ENCODE measurements at regions not wholly inside any gene's neighbourhood (a gene's known extent, or its start where the extent isn't known, plus 50 kb on each side); places are given as distances from the start of the nearest gene placed in this dataset.
A peak's percentile ranks its signal among the peaks of the same experiment; 100 is the strongest.

GRCh38 chr2:143988082-143988481 lies 531.8 kb downstream of the ZEB2 start:
- no peaks in the 10 kb centered on the region for H3K79me2 ChIP-seq (ENCODE audit: control insufficient read depth, insufficient read depth, low read length)
- POLR2A ChIA-PET: no interaction called here
- no peaks in the 10 kb centered on the region for H3K27me3 ChIP-seq (ENCODE audit: control insufficient read depth in 2 of 2, insufficient read depth in 2 of 2, low read length in 2 of 2)
- H3K4me3 ChIP-seq: no peak overlapping the region
- no peak overlapping the region for H3K9ac ChIP-seq (ENCODE audit: insufficient read depth in 1 of 2, low read depth in 2 of 2, low read length in 2 of 2)
- H3K27ac ChIP-seq (ENCODE audit: extremely low read depth, low read depth, low read length): no peak overlapping the region
- CTCF ChIA-PET (ENCODE audit: low intra/inter-chr PET ratio): no interaction called here
- WGBS (ENCODE audit: insufficient coverage, low coverage, missing lambda C conversion rate): 62% methylated on average over 1 of the region's 1 CpG
- H2AFZ ChIP-seq (ENCODE audit: low read depth, low read length): no peak overlapping the region
- no peak for FAIRE-seq
- TF ChIP-seq CEBPG (CRISPR knock-in tag; IDR thresholded peaks at IDR 0.05): no peak
- TF ChIP-seq CEBPG (tag; conservative IDR thresholded peaks at IDR 0.05 in 1 of 2, IDR thresholded peaks at IDR 0.05 in 1 of 2): no peak
- no peak for TF ChIP-seq SP1 (CRISPR knock-in tag; IDR thresholded peaks at IDR 0.05)
- no peaks in the 10 kb centered on the region for H4K20me1 ChIP-seq (replicated peaks; ENCODE audit: control insufficient read depth, insufficient read depth, low read length)
- in situ Hi-C loops (cut with MboI): no loop called here
- H3K36me3 ChIP-seq (ENCODE audit: control insufficient read depth, insufficient read depth, low read length): no peaks in the 10 kb centered on the region
- intact Hi-C loops (cut with micrococcal nuclease): no loop called here
- no peak overlapping the region for H3K4me2 ChIP-seq (ENCODE audit: insufficient read depth, low read length)
- no peaks in the 10 kb centered on the region for H3K4me1 ChIP-seq (replicated peaks in 1 of 2; ENCODE audit: control insufficient read depth in 2 of 2, insufficient read depth in 2 of 2, low read length in 2 of 2)
- no peaks in the 10 kb centered on the region for H3K9me1 ChIP-seq (ENCODE audit: control insufficient read depth, insufficient read depth, low read length)
- ATAC-seq: no peak
- no peak for DNase-seq (ENCODE audit: extremely low read depth in 1 of 4, low spot score in 3 of 4)
- no TSS peak for BruUV-seq (replicated peaks)
- H3K9me3 ChIP-seq (replicated peaks; ENCODE audit: control insufficient read depth, insufficient read depth, low read depth, low read length): no peaks in the 10 kb centered on the region; the same call in 1 of the 2 replicates

GRCh38 chr2:143981428-143981827 lies 538.5 kb downstream of the ZEB2 start:
- FAIRE-seq (no peak), DNase-seq (ENCODE audit: extremely low read depth in 1 of 4, low spot score in 3 of 4) (no peak), ATAC-seq (no peak)
- H3K4me2 ChIP-seq (ENCODE audit: insufficient read depth, low read length): no peak overlapping the region
- TF ChIP-seq C11orf30 (IDR thresholded peaks at IDR 0.05; ENCODE audit: low read depth) (peak; percentile 42; the same call in 1 of the 2 replicates), ZNF354B (CRISPR knock-in tag; IDR thresholded peaks at IDR 0.05) (no peak), SMARCA5 (IDR thresholded peaks at IDR 0.05) (no peak), ZNF316 (IDR thresholded peaks at IDR 0.05) (peak; percentile 60), SAFB2 (IDR thresholded peaks at IDR 0.05; ENCODE audit: borderline replicate concordance, low read depth, low read length, severe bottlenecking) (no peak), ZBTB1 (CRISPR knock-in tag; IDR thresholded peaks at IDR 0.05; ENCODE audit: borderline replicate concordance, low read depth) (no peak)
- H3K4me3 ChIP-seq: no peak overlapping the region
- no peaks in the 10 kb centered on the region for H3K79me2 ChIP-seq (ENCODE audit: control insufficient read depth, insufficient read depth, low read length)
- H2AFZ ChIP-seq (ENCODE audit: low read depth, low read length): no peak overlapping the region
- no peak overlapping the region for H3K9ac ChIP-seq (ENCODE audit: insufficient read depth in 1 of 2, low read depth in 2 of 2, low read length in 2 of 2)
- H3K9me3 ChIP-seq (replicated peaks; ENCODE audit: control insufficient read depth, insufficient read depth, low read depth, low read length): no peaks in the 10 kb centered on the region; the same call in 1 of the 2 replicates
- H3K27me3 ChIP-seq (ENCODE audit: control insufficient read depth in 2 of 2, insufficient read depth in 2 of 2, low read length in 2 of 2): no peaks in the 10 kb centered on the region
- no peaks in the 10 kb centered on the region for H3K9me1 ChIP-seq (ENCODE audit: control insufficient read depth, insufficient read depth, low read length)
- H3K4me1 ChIP-seq (replicated peaks in 1 of 2; ENCODE audit: control insufficient read depth in 2 of 2, insufficient read depth in 2 of 2, low read length in 2 of 2): no peaks in the 10 kb centered on the region
- 51% methylated on average over 2 of the region's 2 CpGs for WGBS (ENCODE audit: insufficient coverage, low coverage, missing lambda C conversion rate)
- in situ Hi-C loops (cut with MboI): no loop called here
- no peak overlapping the region for H3K27ac ChIP-seq (ENCODE audit: extremely low read depth, low read depth, low read length)
- no peaks in the 10 kb centered on the region for H3K36me3 ChIP-seq (ENCODE audit: control insufficient read depth, insufficient read depth, low read length)
- H4K20me1 ChIP-seq (replicated peaks; ENCODE audit: control insufficient read depth, insufficient read depth, low read length): no peaks in the 10 kb centered on the region
- ChIA-PET CTCF (ENCODE audit: low intra/inter-chr PET ratio) (no interaction called here), POLR2A (no interaction called here)
- intact Hi-C loops (cut with micrococcal nuclease): no loop called here
- BruUV-seq (replicated peaks): no TSS peak
